ENCODE measurements at regions not wholly inside any gene's neighbourhood (a gene's known extent, or its start where the extent isn't known, plus 50 kb on each side); places are given as distances from the start of the nearest gene placed in this dataset.

GRCh38 chr12:59086126-59086525 is 165.8 kb upstream of the LRIG3 start:
- H3K4me3 ChIP-seq (ENCODE audit: low read depth, low read length) = no peak overlapping the region
- in situ Hi-C loops (cut with HindIII; ENCODE audit: low sequenced_read_pairs) = loop anchor here (25.0 kb wide), 1 partner anchor 174 kb away; the partner anchor contains the start of gene LRIG3
- no peak for DNase-seq (ENCODE audit: low read depth, low spot score)
- TF ChIP-seq, protein P1, sequence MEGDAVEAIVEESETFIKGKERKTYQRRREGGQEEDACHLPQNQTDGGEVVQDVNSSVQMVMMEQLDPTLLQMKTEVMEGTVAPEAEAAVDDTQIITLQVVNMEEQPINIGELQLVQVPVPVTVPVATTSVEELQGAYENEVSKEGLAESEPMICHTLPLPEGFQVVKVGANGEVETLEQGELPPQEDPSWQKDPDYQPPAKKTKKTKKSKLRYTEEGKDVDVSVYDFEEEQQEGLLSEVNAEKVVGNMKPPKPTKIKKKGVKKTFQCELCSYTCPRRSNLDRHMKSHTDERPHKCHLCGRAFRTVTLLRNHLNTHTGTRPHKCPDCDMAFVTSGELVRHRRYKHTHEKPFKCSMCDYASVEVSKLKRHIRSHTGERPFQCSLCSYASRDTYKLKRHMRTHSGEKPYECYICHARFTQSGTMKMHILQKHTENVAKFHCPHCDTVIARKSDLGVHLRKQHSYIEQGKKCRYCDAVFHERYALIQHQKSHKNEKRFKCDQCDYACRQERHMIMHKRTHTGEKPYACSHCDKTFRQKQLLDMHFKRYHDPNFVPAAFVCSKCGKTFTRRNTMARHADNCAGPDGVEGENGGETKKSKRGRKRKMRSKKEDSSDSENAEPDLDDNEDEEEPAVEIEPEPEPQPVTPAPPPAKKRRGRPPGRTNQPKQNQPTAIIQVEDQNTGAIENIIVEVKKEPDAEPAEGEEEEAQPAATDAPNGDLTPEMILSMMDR (IDR thresholded peaks at IDR 0.05; ENCODE audit: low read depth, low read length) = no peak

DNA sequence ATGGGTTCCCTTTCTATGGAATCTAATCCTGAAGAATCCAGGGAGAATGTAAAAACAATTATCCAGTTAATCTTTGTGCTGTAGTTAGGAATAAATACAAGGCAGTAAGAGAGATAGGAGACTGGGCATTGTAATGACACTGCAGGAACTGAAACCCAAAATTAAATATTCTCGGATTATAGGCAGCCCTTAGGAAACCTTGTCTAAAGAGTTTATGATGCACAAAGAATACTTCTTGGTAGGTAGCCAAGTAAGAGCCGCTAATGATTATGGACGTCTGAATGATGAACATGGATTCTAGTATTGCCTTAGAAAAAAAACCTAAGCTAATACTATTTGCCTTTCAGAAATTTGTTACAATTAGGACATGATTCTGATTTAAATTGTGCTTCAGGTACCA is 165.4 kb upstream of the LRIG3 start:
- in situ Hi-C loops (cut with HindIII; ENCODE audit: low sequenced_read_pairs) = loop anchor here (25.0 kb wide), 1 partner anchor 173 kb away; the partner anchor contains the start of gene LRIG3
- no peak overlapping the region for H3K4me3 ChIP-seq (ENCODE audit: low read depth, low read length)
- TF ChIP-seq, protein P1 (IDR thresholded peaks at IDR 0.05; ENCODE audit: low read depth, low read length) = no peak
- DNase-seq (ENCODE audit: low read depth, low spot score) = peak; percentile 30

DNA sequence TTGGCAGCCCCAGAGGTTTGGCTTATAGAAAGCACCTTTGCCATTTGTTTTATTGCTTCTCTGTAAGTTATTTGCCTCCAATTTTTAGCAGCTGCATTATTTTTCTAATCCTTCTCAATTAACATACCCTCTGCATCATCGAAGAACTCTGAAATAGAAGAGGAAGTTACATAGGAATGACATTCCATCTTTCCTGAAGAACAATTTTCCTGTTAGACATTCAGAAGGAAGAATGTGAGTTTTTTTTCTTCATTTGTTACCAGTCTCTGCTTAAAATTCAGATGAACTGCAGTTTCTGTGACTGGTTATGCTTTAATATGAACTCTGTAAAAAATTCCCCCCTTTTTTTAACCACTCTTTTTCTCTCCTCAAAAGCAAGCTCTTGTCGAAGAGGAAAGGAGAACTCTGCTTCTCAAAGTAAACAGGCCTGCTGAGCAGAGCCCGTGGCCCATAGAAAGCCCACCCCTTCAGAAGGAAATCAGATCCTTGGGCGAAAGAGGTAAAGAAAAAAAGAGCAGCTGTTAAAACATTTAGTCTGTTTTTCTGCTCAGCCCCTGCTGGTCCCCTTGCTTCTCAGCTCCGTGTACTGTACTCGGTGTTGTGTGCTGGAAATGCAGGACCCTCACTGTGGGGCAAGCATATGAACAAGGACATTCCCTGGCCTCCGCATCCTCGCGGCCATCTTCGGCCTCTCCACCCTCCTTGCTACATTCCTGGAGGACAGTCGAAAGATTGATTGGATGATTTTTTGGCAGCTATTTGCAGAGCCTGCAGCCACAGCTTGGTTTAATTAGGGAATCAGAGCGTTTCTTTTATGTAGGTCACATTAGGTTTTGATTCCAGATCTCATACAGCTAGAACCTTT is 164.4 kb upstream of the LRIG3 start:
- TF ChIP-seq, protein P1 (IDR thresholded peaks at IDR 0.05; ENCODE audit: low read depth, low read length) = peak; percentile 29
- peak; percentile 93 for DNase-seq (ENCODE audit: low read depth, low spot score)
- in situ Hi-C loops (cut with HindIII; ENCODE audit: low sequenced_read_pairs) = loop anchor here (25.0 kb wide), 1 partner anchor 172 kb away; the partner anchor contains the start of gene LRIG3
- no peak overlapping the region for H3K4me3 ChIP-seq (ENCODE audit: low read depth, low read length)

DNA sequence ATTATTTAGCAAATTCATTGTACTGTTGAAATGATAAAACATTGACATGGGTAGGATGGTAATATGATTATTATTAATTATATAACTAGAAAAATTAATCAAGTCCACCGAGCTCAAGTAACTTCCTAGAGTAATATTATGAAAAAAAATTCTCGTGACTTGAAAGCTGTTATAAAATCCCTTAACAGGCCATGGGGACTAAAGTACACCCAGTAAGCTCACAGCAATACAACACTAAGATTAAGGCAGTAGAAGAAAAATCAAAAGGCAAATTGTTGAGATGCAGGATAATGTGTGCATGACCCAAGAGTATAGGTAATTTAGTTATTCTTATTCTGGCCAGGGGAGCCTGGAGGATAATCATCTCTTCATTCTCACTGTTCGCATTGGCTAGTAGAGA is 162.6 kb upstream of the LRIG3 start:
- no peak overlapping the region for H3K4me3 ChIP-seq (ENCODE audit: low read depth, low read length)
- DNase-seq (ENCODE audit: low read depth, low spot score) = no peak
- TF ChIP-seq, protein P1 (IDR thresholded peaks at IDR 0.05; ENCODE audit: low read depth, low read length) = no peak
- in situ Hi-C loops (cut with HindIII; ENCODE audit: low sequenced_read_pairs) = loop anchor here (25.0 kb wide), 1 partner anchor 171 kb away; the partner anchor contains the start of gene LRIG3

DNA sequence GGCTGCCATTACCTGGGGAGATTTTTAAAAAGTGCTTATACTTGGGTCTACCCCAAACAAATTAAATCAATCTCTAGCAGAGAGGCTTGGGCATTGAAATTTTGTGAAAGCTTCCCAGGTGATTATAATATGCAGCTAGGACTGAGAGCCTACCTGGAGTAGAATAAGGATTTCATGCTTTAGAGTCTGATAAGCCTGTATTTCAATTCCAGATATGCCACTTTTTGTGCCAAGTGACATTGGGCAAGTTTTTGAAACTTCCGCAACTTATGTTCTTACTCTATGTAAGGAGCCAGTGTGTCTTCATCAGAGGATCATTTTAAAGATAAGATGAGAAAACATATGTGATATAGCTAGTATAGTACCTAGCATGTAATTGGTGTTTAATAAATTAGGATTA is 159.8 kb upstream of the LRIG3 start:
- TF ChIP-seq, protein P1 (IDR thresholded peaks at IDR 0.05; ENCODE audit: low read depth, low read length) = no peak
- in situ Hi-C loops (cut with HindIII; ENCODE audit: low sequenced_read_pairs) = loop anchor here (25.0 kb wide), 1 partner anchor 168 kb away; the partner anchor contains the start of gene LRIG3
- DNase-seq (ENCODE audit: low read depth, low spot score) = no peak
- H3K4me3 ChIP-seq (ENCODE audit: low read depth, low read length) = no peak overlapping the region

- no peak for DNase-seq (ENCODE audit: low read depth, low spot score)
- TF ChIP-seq, protein P1 (IDR thresholded peaks at IDR 0.05; ENCODE audit: low read depth, low read length) = no peak
- no peak overlapping the region for H3K4me3 ChIP-seq (ENCODE audit: low read depth, low read length)
- in situ Hi-C loops (cut with HindIII; ENCODE audit: low sequenced_read_pairs) = loop anchor here (25.0 kb wide), 1 partner anchor 167 kb away; the partner anchor contains the start of gene LRIG3
These were observed 159.2 kb upstream of the LRIG3 start for GRCh38 chr12:59079472-59079871.
